HL-60 (cell line): ENCODE measurements at regions not wholly inside any gene's neighbourhood (a gene's known extent, or its start where the extent isn't known, plus 50 kb on each side); places are given as distances from the start of the nearest gene placed in this dataset.

ENCODE experiments used
- GABPA ChIP-seq: IDR thresholded peaks from 2 replicates; pipeline ENCODE4 v1.6.1; 2012; ENCODE audit warnings: low read depth
- POLR2AphosphoS5 ChIP-seq: IDR thresholded peaks from 2 replicates; pipeline ENCODE4 v1.6.1; 2012; ENCODE audit warnings: low read depth
- SPI1 ChIP-seq: IDR thresholded peaks from 2 replicates; pipeline ENCODE4 v1.6.1; 2012; ENCODE audit warnings: low read depth, mild to moderate bottlenecking, borderline replicate concordance
- TF ChIP-seq, protein P1 (sequence below): IDR thresholded peaks from one replicate; pipeline ENCODE4 v1.5.1; 2011; ENCODE audit warnings: low read length, control low read depth, inconsistent platforms; ENCODE audit not compliant: insufficient read depth
- TF ChIP-seq, protein P2 (sequence below): IDR thresholded peaks from 2 replicates; pipeline ENCODE4 v1.6.1; 2012; ENCODE audit warnings: low read depth; ENCODE audit not compliant: insufficient replicate concordance

DNA sequence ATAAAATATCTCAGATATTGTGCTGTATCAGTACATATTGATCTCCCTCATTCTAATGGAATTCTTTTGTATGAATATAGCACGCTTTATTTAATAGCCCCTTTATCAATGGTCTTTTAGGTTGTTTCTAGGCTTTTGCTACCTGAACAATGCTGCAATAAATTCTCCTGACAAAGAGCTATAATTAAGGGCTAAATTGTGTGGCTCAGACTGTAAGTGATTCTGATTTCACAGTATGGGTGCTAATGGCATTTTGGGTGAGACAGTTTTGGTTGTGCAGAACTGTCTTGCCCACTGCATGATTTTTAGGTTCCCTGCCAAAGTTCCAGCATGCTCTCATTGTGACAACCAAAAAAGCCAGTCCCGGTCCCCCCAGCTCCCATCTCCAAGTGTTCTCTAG, 363.2 kb downstream of the REEP3 start:
- TF ChIP-seq, protein P1, sequence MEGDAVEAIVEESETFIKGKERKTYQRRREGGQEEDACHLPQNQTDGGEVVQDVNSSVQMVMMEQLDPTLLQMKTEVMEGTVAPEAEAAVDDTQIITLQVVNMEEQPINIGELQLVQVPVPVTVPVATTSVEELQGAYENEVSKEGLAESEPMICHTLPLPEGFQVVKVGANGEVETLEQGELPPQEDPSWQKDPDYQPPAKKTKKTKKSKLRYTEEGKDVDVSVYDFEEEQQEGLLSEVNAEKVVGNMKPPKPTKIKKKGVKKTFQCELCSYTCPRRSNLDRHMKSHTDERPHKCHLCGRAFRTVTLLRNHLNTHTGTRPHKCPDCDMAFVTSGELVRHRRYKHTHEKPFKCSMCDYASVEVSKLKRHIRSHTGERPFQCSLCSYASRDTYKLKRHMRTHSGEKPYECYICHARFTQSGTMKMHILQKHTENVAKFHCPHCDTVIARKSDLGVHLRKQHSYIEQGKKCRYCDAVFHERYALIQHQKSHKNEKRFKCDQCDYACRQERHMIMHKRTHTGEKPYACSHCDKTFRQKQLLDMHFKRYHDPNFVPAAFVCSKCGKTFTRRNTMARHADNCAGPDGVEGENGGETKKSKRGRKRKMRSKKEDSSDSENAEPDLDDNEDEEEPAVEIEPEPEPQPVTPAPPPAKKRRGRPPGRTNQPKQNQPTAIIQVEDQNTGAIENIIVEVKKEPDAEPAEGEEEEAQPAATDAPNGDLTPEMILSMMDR, result no peak
- TF ChIP-seq, protein P2, sequence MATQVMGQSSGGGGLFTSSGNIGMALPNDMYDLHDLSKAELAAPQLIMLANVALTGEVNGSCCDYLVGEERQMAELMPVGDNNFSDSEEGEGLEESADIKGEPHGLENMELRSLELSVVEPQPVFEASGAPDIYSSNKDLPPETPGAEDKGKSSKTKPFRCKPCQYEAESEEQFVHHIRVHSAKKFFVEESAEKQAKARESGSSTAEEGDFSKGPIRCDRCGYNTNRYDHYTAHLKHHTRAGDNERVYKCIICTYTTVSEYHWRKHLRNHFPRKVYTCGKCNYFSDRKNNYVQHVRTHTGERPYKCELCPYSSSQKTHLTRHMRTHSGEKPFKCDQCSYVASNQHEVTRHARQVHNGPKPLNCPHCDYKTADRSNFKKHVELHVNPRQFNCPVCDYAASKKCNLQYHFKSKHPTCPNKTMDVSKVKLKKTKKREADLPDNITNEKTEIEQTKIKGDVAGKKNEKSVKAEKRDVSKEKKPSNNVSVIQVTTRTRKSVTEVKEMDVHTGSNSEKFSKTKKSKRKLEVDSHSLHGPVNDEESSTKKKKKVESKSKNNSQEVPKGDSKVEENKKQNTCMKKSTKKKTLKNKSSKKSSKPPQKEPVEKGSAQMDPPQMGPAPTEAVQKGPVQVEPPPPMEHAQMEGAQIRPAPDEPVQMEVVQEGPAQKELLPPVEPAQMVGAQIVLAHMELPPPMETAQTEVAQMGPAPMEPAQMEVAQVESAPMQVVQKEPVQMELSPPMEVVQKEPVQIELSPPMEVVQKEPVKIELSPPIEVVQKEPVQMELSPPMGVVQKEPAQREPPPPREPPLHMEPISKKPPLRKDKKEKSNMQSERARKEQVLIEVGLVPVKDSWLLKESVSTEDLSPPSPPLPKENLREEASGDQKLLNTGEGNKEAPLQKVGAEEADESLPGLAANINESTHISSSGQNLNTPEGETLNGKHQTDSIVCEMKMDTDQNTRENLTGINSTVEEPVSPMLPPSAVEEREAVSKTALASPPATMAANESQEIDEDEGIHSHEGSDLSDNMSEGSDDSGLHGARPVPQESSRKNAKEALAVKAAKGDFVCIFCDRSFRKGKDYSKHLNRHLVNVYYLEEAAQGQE, result no peak
- TF ChIP-seq POLR2AphosphoS5 (no peak), GABPA (no peak), SPI1 (no peak)
